Nephron progenitor cell (in vitro differentiated cells): ENCODE measurements at regions not wholly inside any gene's neighbourhood (a gene's known extent, or its start where the extent isn't known, plus 50 kb on each side); places are given as distances from the start of the nearest gene placed in this dataset.

Source experiments
- DNase-seq: peaks from one replicate; pipeline ENCODE4 v3.0.0; 2021
- H3K27ac Mint-ChIP-seq: 2 replicates; pipeline ENCODE4 v1.8.0; 2021; ENCODE audit warnings: mild to moderate bottlenecking, moderate library complexity, mixed read lengths
- H3K27me3 Mint-ChIP-seq: 2 replicates; pipeline ENCODE4 v1.8.0; 2021; ENCODE audit warnings: mild to moderate bottlenecking, low read depth, mixed read lengths; ENCODE audit not compliant: poor library complexity
- H3K36me3 Mint-ChIP-seq: 2 replicates; pipeline ENCODE4 v1.8.0; 2021; ENCODE audit warnings: low read depth, mixed read lengths
- H3K4me1 Mint-ChIP-seq: 2 replicates; pipeline ENCODE4 v1.8.0; 2021; ENCODE audit warnings: mixed read lengths
- H3K4me3 Mint-ChIP-seq: 2 replicates; pipeline ENCODE4 v1.8.0; 2021; ENCODE audit warnings: mild to moderate bottlenecking, moderate library complexity, mixed read lengths
- H3K9me3 Mint-ChIP-seq: 2 replicates; pipeline ENCODE4 v1.8.0; 2021; ENCODE audit warnings: mild to moderate bottlenecking, moderate library complexity, mixed read lengths
- TF ChIP-seq, protein P1 (sequence below): fragments of 200-600 bp; sonication (generic); IDR thresholded peaks from 2 replicates; pipeline ENCODE4 v1.5.0; 2021; ENCODE audit warnings: antibody characterized with exemption

DNA sequence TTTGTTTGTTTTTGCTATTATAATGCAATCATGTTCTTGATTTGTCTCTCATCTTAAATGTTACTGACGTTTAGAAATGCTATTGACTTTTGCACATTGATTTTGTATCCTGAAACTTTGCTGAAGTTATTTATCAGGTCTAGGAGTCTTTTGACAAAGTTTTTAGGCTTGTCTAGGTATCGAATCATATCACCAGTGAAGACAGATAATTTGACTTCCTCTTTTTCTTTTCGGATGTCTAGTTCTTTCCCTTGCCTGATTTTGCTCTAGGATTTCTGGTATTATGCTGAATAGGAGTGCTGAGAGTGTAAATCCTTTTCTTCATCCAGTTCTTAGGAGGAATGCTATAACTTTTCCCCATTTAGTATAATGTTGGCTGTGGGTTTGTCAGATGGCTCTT is 719.7 kb upstream of the BCHE start:
- TF ChIP-seq, protein P1, sequence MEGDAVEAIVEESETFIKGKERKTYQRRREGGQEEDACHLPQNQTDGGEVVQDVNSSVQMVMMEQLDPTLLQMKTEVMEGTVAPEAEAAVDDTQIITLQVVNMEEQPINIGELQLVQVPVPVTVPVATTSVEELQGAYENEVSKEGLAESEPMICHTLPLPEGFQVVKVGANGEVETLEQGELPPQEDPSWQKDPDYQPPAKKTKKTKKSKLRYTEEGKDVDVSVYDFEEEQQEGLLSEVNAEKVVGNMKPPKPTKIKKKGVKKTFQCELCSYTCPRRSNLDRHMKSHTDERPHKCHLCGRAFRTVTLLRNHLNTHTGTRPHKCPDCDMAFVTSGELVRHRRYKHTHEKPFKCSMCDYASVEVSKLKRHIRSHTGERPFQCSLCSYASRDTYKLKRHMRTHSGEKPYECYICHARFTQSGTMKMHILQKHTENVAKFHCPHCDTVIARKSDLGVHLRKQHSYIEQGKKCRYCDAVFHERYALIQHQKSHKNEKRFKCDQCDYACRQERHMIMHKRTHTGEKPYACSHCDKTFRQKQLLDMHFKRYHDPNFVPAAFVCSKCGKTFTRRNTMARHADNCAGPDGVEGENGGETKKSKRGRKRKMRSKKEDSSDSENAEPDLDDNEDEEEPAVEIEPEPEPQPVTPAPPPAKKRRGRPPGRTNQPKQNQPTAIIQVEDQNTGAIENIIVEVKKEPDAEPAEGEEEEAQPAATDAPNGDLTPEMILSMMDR, result no peak
- Mint-ChIP-seq H3K27ac (no peak overlapping the region), H3K4me3 (no peak overlapping the region), H3K4me1 (peaks cover 4% of the 10 kb centered on the region), H3K9me3 (no peaks in the 10 kb centered on the region), H3K27me3 (no peaks in the 10 kb centered on the region), H3K36me3 (no peaks in the 10 kb centered on the region)
- DNase-seq, result no peak

DNA sequence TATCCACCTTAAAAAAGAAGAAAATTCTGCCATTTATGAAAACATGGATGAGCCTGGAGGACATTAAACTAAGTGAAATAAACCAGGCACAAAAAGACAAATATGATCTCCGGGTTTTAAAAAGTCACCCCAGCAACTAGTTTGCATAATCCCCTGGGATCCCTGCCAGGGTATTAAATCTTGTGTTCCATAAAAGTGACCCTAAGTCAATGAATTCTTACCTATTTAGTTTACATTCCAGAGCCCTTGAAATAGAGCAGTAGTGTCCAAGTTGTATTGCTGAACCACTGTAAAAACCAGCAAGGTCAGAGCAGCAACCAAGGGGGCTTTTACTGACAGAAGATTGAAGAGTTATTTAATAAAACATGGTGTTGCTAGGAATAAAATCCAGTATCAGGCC is 716.8 kb upstream of the BCHE start:
- TF ChIP-seq, protein P1, result no peak
- Mint-ChIP-seq H3K9me3 (no peaks in the 10 kb centered on the region), H3K27ac (no peak overlapping the region), H3K27me3 (peaks cover 3% of the 10 kb centered on the region), H3K4me3 (no peak overlapping the region), H3K36me3 (no peaks in the 10 kb centered on the region), H3K4me1 (peaks cover 4% of the 10 kb centered on the region)
- no peak for DNase-seq

DNA sequence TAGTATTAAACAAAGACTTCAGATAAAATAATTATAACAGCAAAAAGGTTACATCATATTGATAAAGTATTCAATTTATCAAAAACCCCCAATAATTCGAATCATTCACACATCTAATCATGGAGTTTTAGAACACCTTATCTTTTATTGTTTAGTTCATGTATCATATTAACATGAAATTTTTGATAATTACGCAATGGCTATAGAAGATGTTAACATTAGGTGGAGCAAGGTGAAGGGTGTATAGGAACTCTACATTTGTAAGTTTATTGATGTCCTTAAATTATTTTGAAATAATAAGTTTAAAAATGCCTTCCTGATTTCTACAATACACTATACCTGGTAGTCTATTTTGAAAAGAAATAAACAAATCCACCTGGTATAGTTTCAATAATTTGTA is 696.5 kb upstream of the BCHE start:
- no peaks in the 10 kb centered on the region for H3K36me3 Mint-ChIP-seq
- no peak overlapping the region for H3K4me3 Mint-ChIP-seq

DNA sequence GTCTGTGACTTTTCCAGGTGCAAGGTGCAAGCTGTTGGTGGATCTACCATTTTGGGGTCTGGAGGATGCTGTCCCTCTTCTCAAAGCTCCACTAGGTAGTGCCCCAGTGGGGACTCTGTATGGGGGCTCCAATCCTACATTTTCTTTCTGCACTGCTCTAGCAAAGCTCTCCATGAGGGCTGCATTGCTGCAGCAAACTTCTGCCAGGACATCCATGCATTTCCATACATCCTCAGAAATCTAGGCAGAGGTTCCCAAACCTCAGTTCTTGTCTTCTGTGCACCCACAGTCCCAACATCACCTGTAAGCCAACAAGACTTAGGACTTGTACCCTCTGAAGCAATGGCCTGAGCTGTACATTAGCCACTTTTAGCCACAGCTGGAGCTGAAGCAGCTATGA is 694.5 kb upstream of the BCHE start:
- no peak overlapping the region for H3K4me3 Mint-ChIP-seq
- no peak overlapping the region for H3K27ac Mint-ChIP-seq
- H3K9me3 Mint-ChIP-seq, result peaks cover 23% of the 10 kb centered on the region
- TF ChIP-seq, protein P1, result no peak
- H3K27me3 Mint-ChIP-seq, result peaks cover 4% of the 10 kb centered on the region
- H3K4me1 Mint-ChIP-seq, result no peaks in the 10 kb centered on the region
- DNase-seq, result no peak
- no peaks in the 10 kb centered on the region for H3K36me3 Mint-ChIP-seq

More for the DNA sequence above, 696.5 kb upstream of the BCHE start:
- TF ChIP-seq, protein P1, result no peak
- Mint-ChIP-seq H3K4me1 (no peaks in the 10 kb centered on the region), H3K27ac (no peak overlapping the region), H3K27me3 (peaks cover 9% of the 10 kb centered on the region), H3K9me3 (peaks cover 23% of the 10 kb centered on the region)
- no peak for DNase-seq

DNA sequence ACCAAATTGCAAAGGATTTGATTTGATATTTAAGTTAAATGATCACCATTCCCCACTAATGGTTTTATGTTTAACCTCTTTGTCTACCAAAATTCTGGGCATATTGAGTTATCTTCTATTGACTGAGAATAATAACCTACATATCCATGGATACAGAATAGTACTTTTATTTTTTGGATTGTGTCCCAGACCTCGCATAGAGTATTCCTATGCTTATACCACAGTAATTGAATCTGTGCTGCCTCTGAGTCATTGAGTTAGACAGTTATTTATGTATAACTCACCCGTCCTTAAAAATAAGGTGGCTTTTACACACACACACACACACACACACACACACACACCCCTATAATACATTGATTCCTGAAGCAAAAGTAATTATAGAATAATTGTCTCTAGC is 690.1 kb upstream of the BCHE start:
- Mint-ChIP-seq H3K9me3 (peaks cover 18% of the 10 kb centered on the region), H3K36me3 (no peaks in the 10 kb centered on the region), H3K27me3 (no peaks in the 10 kb centered on the region), H3K4me3 (no peak overlapping the region), H3K27ac (no peak overlapping the region), H3K4me1 (no peaks in the 10 kb centered on the region)
- no peak for DNase-seq
- TF ChIP-seq, protein P1, result no peak

DNA sequence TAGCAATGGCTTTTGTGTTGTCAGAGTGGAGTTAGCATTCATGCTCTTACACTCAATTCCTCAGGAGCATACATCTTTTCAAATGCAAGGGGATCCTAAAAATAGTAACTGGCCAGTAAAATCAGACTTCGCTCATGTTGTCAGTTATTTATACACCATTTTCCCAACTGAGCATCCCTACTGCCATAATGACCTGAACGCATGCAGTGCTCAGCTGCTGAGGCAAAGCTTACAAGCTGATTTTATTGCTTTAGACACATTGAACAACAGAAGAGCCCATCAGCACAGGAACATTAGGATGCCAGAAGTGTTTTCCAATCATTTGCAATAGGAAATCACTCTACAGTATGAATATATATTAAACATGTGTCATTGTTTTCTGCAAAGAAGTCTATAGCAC is 689.7 kb upstream of the BCHE start:
- no peak for DNase-seq
- peaks cover 14% of the 10 kb centered on the region for H3K9me3 Mint-ChIP-seq
- H3K4me1 Mint-ChIP-seq, result no peaks in the 10 kb centered on the region
- H3K27ac Mint-ChIP-seq, result no peak overlapping the region
- H3K36me3 Mint-ChIP-seq, result no peaks in the 10 kb centered on the region
- TF ChIP-seq, protein P1, result no peak
- no peak overlapping the region for H3K4me3 Mint-ChIP-seq
- H3K27me3 Mint-ChIP-seq, result no peaks in the 10 kb centered on the region
